DMS53 treated with DMSO at 0.1 percent for 48 hours (cell line): ENCODE measurements at regions not wholly inside any gene's neighbourhood (a gene's known extent, or its start where the extent isn't known, plus 50 kb on each side); places are given as distances from the start of the nearest gene placed in this dataset.
A peak's percentile ranks its signal among the peaks of the same experiment; 100 is the strongest.
"Not testable (repeated sequence)": the region's sequence is repeated elsewhere in the genome, so short reads cannot be mapped to it uniquely, and the experiment has no call there.

ENCODE experiments used
- DNase-seq: peaks from one replicate; lab custom pipeline; 2025; ENCODE audit not compliant: unreplicated experiment; lab: John Stamatoyannopoulos, UW

DNA sequence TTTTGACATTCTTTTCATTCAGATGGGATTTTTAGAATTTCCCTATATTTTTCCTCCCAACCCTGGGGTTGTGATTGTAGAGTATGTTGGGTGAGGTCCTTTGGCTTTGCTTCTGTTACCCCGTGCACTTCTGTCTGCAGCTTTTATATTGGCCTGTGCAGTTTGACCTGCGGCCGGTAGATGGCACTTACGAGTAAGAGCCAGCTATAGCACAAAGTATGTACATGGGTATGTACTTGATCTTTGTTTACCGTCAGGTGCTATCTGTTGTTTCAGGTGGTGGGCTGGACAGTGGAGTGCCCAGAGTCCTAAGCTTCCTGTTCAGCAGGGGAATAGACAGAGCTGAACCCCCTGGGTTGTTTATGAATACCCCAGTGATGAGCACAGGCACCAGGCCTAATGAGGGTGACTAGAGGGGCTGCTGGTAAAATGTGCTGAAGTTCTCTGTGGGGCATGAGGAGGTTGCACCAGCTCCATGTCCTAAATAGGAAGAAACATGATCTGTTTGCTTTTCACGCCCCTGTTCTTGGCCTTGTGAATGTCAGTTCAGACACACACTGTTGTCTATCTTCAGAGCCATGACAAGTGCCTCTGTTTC, 58.9 kb upstream of the THUMPD2 start:
- DNase-seq = peak; percentile 78

- DNase-seq = no peak
These were observed 57.6 kb upstream of the THUMPD2 start for GRCh38 chr2:39836638-39837037.

- DNase-seq = no peak
These were observed 55.4 kb upstream of the THUMPD2 start for GRCh38 chr2:39834426-39834825.

DNA sequence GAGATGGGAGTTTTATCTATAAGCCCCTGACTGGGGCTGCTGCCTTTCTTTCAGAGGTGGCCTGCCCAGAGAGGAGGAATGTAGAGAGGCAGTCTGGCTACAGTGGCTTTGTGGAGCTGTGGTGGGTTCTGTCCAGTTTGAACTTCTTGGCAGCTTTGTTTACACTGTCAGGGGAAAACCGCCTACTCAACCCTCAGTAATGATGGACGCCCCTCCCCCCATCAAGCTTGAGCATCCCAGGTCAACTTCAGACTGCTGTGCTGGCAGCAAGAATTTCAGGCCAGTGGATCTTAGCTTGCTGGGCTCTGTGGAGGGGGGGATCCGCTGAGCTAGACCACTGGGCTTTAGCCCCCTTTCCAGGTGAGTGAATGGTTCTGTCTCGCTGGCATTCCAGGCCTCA, 51.6 kb upstream of the THUMPD2 start:
- not testable (repeated sequence) for DNase-seq
